ENCODE measurements at regions not wholly inside any gene's neighbourhood (a gene's known extent, or its start where the extent isn't known, plus 50 kb on each side); places are given as distances from the start of the nearest gene placed in this dataset.

DNA sequence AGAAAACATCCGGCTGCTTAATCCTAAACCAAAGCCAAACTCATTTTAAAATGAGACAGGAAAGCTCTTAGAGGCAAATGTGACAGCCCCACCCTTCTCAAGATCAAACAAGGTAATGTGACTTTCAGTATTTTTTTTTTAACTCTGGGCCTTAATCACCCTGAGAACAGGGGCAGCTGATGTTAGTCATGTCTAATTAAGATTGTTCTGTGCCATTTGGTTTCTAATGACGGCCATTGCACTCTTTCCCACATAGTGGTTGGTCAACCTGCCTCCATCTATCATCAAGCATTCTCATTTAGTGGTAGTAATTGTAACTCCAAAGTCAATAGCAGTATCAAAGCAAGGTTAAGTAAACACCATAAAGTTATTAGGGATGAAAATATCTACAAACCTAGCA, 191.6 kb upstream of the EXOC2 start:
- no peaks in the 10 kb centered on the region for H3K36me3 ChIP-seq (replicated peaks; ENCODE audit: insufficient read depth, low read length)
- no peak overlapping the region for H3K4me2 ChIP-seq (ENCODE audit: low read depth, low read length)
- H3K27me3 ChIP-seq (replicated peaks; ENCODE audit: insufficient read depth, low read length): no peaks in the 10 kb centered on the region
- TF ChIP-seq EZH2phosphoT487 (IDR thresholded peaks at IDR 0.05; ENCODE audit: low read length) (no peak), EZH2 (optimal IDR thresholded peaks at IDR 0.05; ENCODE audit: low read depth, low read length) (no peak)
- TF ChIP-seq, protein P1, sequence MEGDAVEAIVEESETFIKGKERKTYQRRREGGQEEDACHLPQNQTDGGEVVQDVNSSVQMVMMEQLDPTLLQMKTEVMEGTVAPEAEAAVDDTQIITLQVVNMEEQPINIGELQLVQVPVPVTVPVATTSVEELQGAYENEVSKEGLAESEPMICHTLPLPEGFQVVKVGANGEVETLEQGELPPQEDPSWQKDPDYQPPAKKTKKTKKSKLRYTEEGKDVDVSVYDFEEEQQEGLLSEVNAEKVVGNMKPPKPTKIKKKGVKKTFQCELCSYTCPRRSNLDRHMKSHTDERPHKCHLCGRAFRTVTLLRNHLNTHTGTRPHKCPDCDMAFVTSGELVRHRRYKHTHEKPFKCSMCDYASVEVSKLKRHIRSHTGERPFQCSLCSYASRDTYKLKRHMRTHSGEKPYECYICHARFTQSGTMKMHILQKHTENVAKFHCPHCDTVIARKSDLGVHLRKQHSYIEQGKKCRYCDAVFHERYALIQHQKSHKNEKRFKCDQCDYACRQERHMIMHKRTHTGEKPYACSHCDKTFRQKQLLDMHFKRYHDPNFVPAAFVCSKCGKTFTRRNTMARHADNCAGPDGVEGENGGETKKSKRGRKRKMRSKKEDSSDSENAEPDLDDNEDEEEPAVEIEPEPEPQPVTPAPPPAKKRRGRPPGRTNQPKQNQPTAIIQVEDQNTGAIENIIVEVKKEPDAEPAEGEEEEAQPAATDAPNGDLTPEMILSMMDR (IDR thresholded peaks at IDR 0.05; ENCODE audit: low read length): no peak
- DNase-seq: no peak
- H3K4me1 ChIP-seq (ENCODE audit: low read length): no peaks in the 10 kb centered on the region
- no peaks in the 10 kb centered on the region for H4K20me1 ChIP-seq (ENCODE audit: insufficient read depth, low read length)
- H3F3A ChIP-seq (ENCODE audit: insufficient read depth, low read length): no peaks in the 10 kb centered on the region
- no peaks in the 10 kb centered on the region for H3K79me2 ChIP-seq (ENCODE audit: low read length)
- no peaks in the 10 kb centered on the region for H3K9me3 ChIP-seq (replicated peaks; ENCODE audit: insufficient read depth, low read length)
- no peak overlapping the region for H3K9ac ChIP-seq (ENCODE audit: low read length)
- no peak overlapping the region for H3K4me3 ChIP-seq (ENCODE audit: low read length)
- H3K27ac ChIP-seq (ENCODE audit: low read length): no peak overlapping the region
- H3K9me2 ChIP-seq (replicated peaks; ENCODE audit: insufficient read depth, low read length): no peaks in the 10 kb centered on the region
- no peak overlapping the region for H2AFZ ChIP-seq (ENCODE audit: low read length)

DNA sequence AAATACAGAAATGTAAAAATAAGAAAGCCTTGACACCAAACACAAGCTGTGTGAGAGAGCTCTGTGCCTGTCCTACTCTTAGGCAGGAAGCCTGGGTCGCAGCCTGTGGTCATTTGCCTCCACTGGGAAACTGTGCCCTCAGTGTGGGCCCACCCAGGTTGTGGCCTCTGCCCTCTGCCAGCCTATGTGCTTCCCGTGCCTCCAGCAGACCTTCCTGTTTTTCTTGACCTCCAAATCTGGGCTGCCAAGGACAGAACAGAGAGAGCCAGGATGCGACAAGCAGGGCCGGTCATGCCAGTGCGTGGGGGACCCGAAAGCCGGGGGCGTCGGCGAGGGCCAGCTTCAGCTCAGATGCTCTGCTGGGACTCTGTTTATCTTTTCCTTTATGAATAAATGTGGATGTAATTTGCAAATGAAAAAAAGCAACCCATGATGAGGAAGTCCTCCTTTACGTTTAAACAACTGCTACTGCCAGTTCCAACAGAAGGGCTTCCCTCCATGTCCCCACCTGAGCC, 189.2 kb upstream of the EXOC2 start:
- H3K9me2 ChIP-seq (replicated peaks; ENCODE audit: insufficient read depth, low read length): no peaks in the 10 kb centered on the region

DNA sequence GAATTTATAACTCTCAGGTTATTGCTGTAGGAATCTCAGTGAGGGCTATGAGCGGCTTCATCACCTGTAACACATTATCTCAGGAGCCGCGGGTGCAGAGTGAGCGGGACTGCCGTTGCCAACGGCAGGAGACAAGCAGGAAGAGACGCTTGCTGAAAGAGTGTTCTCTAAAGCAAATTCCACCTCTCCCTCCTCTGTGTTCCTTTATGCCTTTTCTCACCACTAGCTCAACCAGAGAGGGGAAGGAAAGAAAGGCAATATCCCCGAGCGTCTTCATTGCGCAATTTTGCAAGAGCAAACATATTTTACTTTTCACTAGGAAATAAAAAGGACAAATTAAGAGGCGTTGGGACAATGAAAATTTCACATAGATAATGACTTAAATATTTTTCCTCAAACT, 185.2 kb upstream of the EXOC2 start:
- no peaks in the 10 kb centered on the region for H3K36me3 ChIP-seq (replicated peaks; ENCODE audit: insufficient read depth, low read length)
- no peak overlapping the region for H3K9ac ChIP-seq (ENCODE audit: low read length)
- TF ChIP-seq EZH2phosphoT487 (IDR thresholded peaks at IDR 0.05; ENCODE audit: low read length): no peak
- TF ChIP-seq, protein P1 (IDR thresholded peaks at IDR 0.05; ENCODE audit: low read length): no peak
- TF ChIP-seq EZH2 (optimal IDR thresholded peaks at IDR 0.05; ENCODE audit: low read depth, low read length): no peak
- H3K4me1 ChIP-seq (ENCODE audit: low read length): peaks cover 24% of the 10 kb centered on the region
- no peak for DNase-seq
- H3K27me3 ChIP-seq (replicated peaks; ENCODE audit: insufficient read depth, low read length): no peaks in the 10 kb centered on the region
- H3K27ac ChIP-seq (ENCODE audit: low read length): no peak overlapping the region
- H3K9me3 ChIP-seq (replicated peaks; ENCODE audit: insufficient read depth, low read length): no peaks in the 10 kb centered on the region
- H3K4me2 ChIP-seq (ENCODE audit: low read depth, low read length): no peak overlapping the region
- H3K4me3 ChIP-seq (ENCODE audit: low read length): no peak overlapping the region
- no peaks in the 10 kb centered on the region for H3K9me2 ChIP-seq (replicated peaks; ENCODE audit: insufficient read depth, low read length)
- no peaks in the 10 kb centered on the region for H4K20me1 ChIP-seq (ENCODE audit: insufficient read depth, low read length)
- H2AFZ ChIP-seq (ENCODE audit: low read length): no peak overlapping the region
- H3K79me2 ChIP-seq (ENCODE audit: low read length): no peaks in the 10 kb centered on the region
- peaks cover 6% of the 10 kb centered on the region; the same call in 1 of the 2 replicates for H3F3A ChIP-seq (ENCODE audit: insufficient read depth, low read length)

More for the DNA sequence above, 189.2 kb upstream of the EXOC2 start:
- no peak overlapping the region for H3K27ac ChIP-seq (ENCODE audit: low read length)
- H3K79me2 ChIP-seq (ENCODE audit: low read length): no peaks in the 10 kb centered on the region
- H3K4me2 ChIP-seq (ENCODE audit: low read depth, low read length): no peak overlapping the region
- no peak overlapping the region for H3K4me3 ChIP-seq (ENCODE audit: low read length)
- TF ChIP-seq, protein P1 (IDR thresholded peaks at IDR 0.05; ENCODE audit: low read length): no peak
- TF ChIP-seq EZH2phosphoT487 (IDR thresholded peaks at IDR 0.05; ENCODE audit: low read length): no peak
- no peak for TF ChIP-seq EZH2 (optimal IDR thresholded peaks at IDR 0.05; ENCODE audit: low read depth, low read length)
- H3K4me1 ChIP-seq (ENCODE audit: low read length): no peaks in the 10 kb centered on the region
- no peaks in the 10 kb centered on the region for H3K27me3 ChIP-seq (replicated peaks; ENCODE audit: insufficient read depth, low read length)
- H3F3A ChIP-seq (ENCODE audit: insufficient read depth, low read length): no peaks in the 10 kb centered on the region
- no peak overlapping the region for H2AFZ ChIP-seq (ENCODE audit: low read length)
- H4K20me1 ChIP-seq (ENCODE audit: insufficient read depth, low read length): no peaks in the 10 kb centered on the region
- H3K9ac ChIP-seq (ENCODE audit: low read length): no peak overlapping the region
- DNase-seq: no peak
- no peaks in the 10 kb centered on the region for H3K9me3 ChIP-seq (replicated peaks; ENCODE audit: insufficient read depth, low read length)
- H3K36me3 ChIP-seq (replicated peaks; ENCODE audit: insufficient read depth, low read length): no peaks in the 10 kb centered on the region

Data from MM.1S (cell line).